ENCODE measurements at regions not wholly inside any gene's neighbourhood (a gene's known extent, or its start where the extent isn't known, plus 50 kb on each side); places are given as distances from the start of the nearest gene placed in this dataset.

GRCh38 chr7:25359471-25360059 lies 131.3 kb upstream of the NPVF start:
- Mint-ChIP-seq H3K4me1 (ENCODE audit: low read depth) (no peaks in the 10 kb centered on the region), H3K4me3 (no peak overlapping the region), H3K9me3 (no peaks in the 10 kb centered on the region), H3K36me3 (ENCODE audit: low read depth) (no peaks in the 10 kb centered on the region), H3K27me3 (no peaks in the 10 kb centered on the region), H3K27ac (no peak overlapping the region)
- intact Hi-C loops (cut with micrococcal nuclease), result no loop called here

DNA sequence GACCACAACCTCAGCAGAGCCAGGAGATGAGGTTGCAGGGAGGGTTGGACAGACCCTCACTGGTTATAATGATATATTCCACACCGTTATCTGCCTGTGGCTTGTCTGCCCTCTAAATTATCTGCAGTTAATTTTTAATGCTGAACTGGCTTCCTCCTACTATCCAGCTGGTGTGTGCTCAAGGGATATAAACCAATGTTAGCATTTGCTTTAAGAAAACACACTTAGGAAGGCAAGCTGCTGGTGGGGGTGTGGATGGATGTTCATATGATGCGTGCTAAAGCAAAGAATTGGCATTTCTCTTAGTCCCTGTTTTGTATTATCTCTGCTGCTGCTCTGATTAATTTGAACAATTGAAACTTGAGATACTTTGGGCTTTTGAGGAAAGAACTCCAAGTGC lies 132.2 kb upstream of the NPVF start:
- Mint-ChIP-seq H3K36me3 (ENCODE audit: low read depth) (no peaks in the 10 kb centered on the region), H3K4me1 (ENCODE audit: low read depth) (no peaks in the 10 kb centered on the region), H3K27ac (no peak overlapping the region), H3K4me3 (no peak overlapping the region), H3K27me3 (no peaks in the 10 kb centered on the region), H3K9me3 (no peaks in the 10 kb centered on the region)
- intact Hi-C loops (cut with micrococcal nuclease), result no loop called here

GRCh38 chr7:25361387-25361786 lies 133.1 kb upstream of the NPVF start:
- Mint-ChIP-seq H3K4me3 (no peak overlapping the region), H3K4me1 (ENCODE audit: low read depth) (no peaks in the 10 kb centered on the region), H3K27me3 (no peaks in the 10 kb centered on the region), H3K27ac (no peak overlapping the region), H3K36me3 (ENCODE audit: low read depth) (no peaks in the 10 kb centered on the region), H3K9me3 (no peaks in the 10 kb centered on the region)
- intact Hi-C loops (cut with micrococcal nuclease), result no loop called here

- H3K4me3 Mint-ChIP-seq, result no peak overlapping the region
- H3K4me1 Mint-ChIP-seq (ENCODE audit: low read depth), result no peaks in the 10 kb centered on the region
- H3K9me3 Mint-ChIP-seq, result no peaks in the 10 kb centered on the region
- no peak overlapping the region for H3K27ac Mint-ChIP-seq
- no peaks in the 10 kb centered on the region for H3K27me3 Mint-ChIP-seq
- no peaks in the 10 kb centered on the region for H3K36me3 Mint-ChIP-seq (ENCODE audit: low read depth)
- intact Hi-C loops (cut with micrococcal nuclease), result no loop called here
Measured at GRCh38 chr7:25361863-25362262, 133.6 kb upstream of the NPVF start.

DNA sequence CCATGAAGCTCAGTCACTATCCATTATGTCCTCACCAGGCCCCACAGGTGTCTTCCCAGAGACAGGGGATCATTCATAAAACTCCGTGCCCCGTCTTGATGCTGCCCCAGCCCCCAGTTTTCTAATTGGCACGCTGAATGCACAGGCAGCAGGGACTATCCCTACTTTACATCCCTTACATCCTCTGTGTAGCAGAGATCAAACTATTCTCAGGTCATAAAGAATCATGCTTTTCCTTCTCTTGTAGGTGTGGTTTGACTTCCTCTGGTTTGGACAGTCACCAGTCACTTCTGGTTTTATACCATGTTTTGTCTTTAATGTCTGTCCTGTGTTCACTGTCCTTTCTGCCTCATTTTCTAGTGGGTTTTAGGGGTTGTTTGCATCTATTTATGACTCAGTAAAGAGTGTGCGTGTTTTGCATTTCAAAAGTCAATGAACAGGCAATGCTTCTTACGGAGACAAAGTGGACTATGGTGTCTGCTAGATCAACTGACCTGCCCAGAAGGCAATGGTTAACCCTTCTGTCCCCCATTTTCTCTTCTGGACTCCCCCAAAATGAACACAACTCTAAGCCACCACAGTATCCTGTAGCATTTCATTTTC lies 140.4 kb upstream of the NPVF start:
- Mint-ChIP-seq H3K27me3 (no peaks in the 10 kb centered on the region), H3K9me3 (peaks cover 25% of the 10 kb centered on the region), H3K36me3 (ENCODE audit: low read depth) (no peaks in the 10 kb centered on the region), H3K27ac (no peak overlapping the region), H3K4me1 (ENCODE audit: low read depth) (no peaks in the 10 kb centered on the region), H3K4me3 (no peak overlapping the region)
- intact Hi-C loops (cut with micrococcal nuclease), result no loop called here

- H3K36me3 Mint-ChIP-seq (ENCODE audit: low read depth), result no peaks in the 10 kb centered on the region
- peaks cover 25% of the 10 kb centered on the region for H3K9me3 Mint-ChIP-seq
Measured at GRCh38 chr7:25369786-25370185, 141.5 kb upstream of the NPVF start.

DNA sequence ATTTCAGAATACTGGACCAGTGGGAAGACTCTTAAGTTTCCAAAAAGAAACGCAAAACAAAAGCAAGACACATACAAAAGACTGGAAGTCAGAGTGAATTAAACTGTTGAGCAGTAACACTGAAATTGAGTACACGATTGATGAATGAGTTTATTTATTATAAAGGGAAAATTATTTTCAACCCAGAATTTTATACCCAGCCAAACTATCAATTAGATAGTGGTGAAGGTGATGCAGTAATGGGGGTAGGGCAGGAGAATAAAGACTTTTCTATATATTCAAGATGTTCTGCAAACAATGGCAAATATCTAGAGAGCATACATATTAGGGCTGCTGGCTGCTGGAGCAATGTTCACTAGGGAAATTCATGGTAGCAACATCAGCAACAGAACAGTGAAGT lies 143.7 kb upstream of the NPVF start:
- no peak overlapping the region for H3K27ac Mint-ChIP-seq

More at GRCh38 chr7:25369786-25370185, 141.5 kb upstream of the NPVF start:
- Mint-ChIP-seq H3K27me3 (no peaks in the 10 kb centered on the region), H3K4me3 (no peak overlapping the region), H3K27ac (no peak overlapping the region), H3K4me1 (ENCODE audit: low read depth) (no peaks in the 10 kb centered on the region)
- intact Hi-C loops (cut with micrococcal nuclease), result no loop called here

GRCh38 chr7:25375805-25376600 lies 147.7 kb upstream of the NPVF start:
- H3K27ac Mint-ChIP-seq, result no peak overlapping the region
- H3K4me1 Mint-ChIP-seq (ENCODE audit: low read depth), result no peaks in the 10 kb centered on the region
- H3K36me3 Mint-ChIP-seq (ENCODE audit: low read depth), result no peaks in the 10 kb centered on the region
- intact Hi-C loops (cut with micrococcal nuclease), result no loop called here
- peaks cover 23% of the 10 kb centered on the region for H3K9me3 Mint-ChIP-seq
- no peak overlapping the region for H3K4me3 Mint-ChIP-seq
- H3K27me3 Mint-ChIP-seq, result peaks cover 1% of the 10 kb centered on the region

More for the DNA sequence above, 143.7 kb upstream of the NPVF start:
- Mint-ChIP-seq H3K9me3 (peaks cover 25% of the 10 kb centered on the region), H3K4me3 (no peak overlapping the region), H3K27me3 (no peaks in the 10 kb centered on the region), H3K4me1 (ENCODE audit: low read depth) (no peaks in the 10 kb centered on the region), H3K36me3 (ENCODE audit: low read depth) (no peaks in the 10 kb centered on the region)
- intact Hi-C loops (cut with micrococcal nuclease), result no loop called here

DNA sequence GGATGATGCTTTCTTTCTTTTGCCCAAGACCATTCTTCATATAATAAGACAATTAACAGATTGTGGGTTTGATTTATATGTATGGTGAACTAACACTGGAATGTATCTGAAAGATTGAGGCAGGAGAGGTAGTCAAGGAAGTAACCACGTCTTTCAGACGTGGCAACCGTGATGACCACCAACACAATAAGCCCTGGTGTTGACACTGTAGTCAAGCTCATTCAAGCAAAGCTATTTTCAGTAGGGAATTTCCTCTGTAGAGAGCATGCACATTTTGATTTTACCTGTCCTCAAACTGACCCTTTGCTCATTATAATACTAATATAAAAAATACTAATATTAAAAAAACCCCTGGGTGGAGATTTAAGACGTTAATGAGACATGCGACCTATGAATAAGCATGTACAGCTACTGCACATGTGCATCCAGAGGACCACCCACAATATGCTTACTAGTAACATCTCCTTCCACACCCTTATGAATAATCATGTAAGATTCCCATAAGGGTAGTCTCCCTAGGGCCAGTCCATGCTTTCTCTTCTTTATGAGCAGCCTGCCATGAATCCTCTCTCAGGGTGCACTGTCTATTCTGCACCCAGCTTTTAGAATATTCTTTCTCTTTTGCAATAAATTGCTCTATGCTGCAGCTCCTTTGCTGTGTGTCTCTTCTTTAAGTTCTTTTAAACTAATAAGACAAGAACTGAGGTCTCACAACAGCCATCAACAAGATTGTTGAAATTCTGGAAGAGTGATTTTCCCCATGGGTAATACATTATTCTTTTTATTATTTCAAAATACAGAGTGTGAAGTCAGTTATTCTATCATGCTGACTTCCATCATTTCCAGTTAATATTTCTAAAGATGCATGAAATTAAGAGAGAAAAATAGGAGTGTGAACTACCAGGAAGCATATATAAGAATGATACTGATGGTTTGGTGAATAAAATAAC lies 151.3 kb upstream of the NPVF start:
- no peaks in the 10 kb centered on the region for H3K9me3 Mint-ChIP-seq
- H3K27ac Mint-ChIP-seq, result no peak overlapping the region
- no peaks in the 10 kb centered on the region for H3K36me3 Mint-ChIP-seq (ENCODE audit: low read depth)
- H3K27me3 Mint-ChIP-seq, result peaks cover 8% of the 10 kb centered on the region
- H3K4me1 Mint-ChIP-seq (ENCODE audit: low read depth), result no peaks in the 10 kb centered on the region
- H3K4me3 Mint-ChIP-seq, result no peak overlapping the region
- intact Hi-C loops (cut with micrococcal nuclease), result no loop called here

GRCh38 chr7:25381818-25382589 lies 153.7 kb upstream of the NPVF start:
- Mint-ChIP-seq H3K27ac (no peak overlapping the region), H3K4me3 (no peak overlapping the region), H3K36me3 (ENCODE audit: low read depth) (no peaks in the 10 kb centered on the region), H3K9me3 (no peaks in the 10 kb centered on the region), H3K27me3 (peaks cover 8% of the 10 kb centered on the region), H3K4me1 (ENCODE audit: low read depth) (no peaks in the 10 kb centered on the region)
- intact Hi-C loops (cut with micrococcal nuclease), result no loop called here

- Mint-ChIP-seq H3K36me3 (ENCODE audit: low read depth) (no peaks in the 10 kb centered on the region), H3K4me1 (ENCODE audit: low read depth) (no peaks in the 10 kb centered on the region), H3K4me3 (no peak overlapping the region), H3K9me3 (no peaks in the 10 kb centered on the region), H3K27ac (no peak overlapping the region), H3K27me3 (peaks cover 12% of the 10 kb centered on the region)
- intact Hi-C loops (cut with micrococcal nuclease), result no loop called here
Measured at GRCh38 chr7:25382869-25383268, 154.6 kb upstream of the NPVF start.

GRCh38 chr7:25383402-25383801 lies 155.1 kb upstream of the NPVF start:
- H3K4me3 Mint-ChIP-seq, result no peak overlapping the region
- H3K4me1 Mint-ChIP-seq (ENCODE audit: low read depth), result no peaks in the 10 kb centered on the region
- no peaks in the 10 kb centered on the region for H3K9me3 Mint-ChIP-seq
- no peak overlapping the region for H3K27ac Mint-ChIP-seq
- H3K36me3 Mint-ChIP-seq (ENCODE audit: low read depth), result no peaks in the 10 kb centered on the region
- peaks cover 12% of the 10 kb centered on the region for H3K27me3 Mint-ChIP-seq
- intact Hi-C loops (cut with micrococcal nuclease), result no loop called here

DNA sequence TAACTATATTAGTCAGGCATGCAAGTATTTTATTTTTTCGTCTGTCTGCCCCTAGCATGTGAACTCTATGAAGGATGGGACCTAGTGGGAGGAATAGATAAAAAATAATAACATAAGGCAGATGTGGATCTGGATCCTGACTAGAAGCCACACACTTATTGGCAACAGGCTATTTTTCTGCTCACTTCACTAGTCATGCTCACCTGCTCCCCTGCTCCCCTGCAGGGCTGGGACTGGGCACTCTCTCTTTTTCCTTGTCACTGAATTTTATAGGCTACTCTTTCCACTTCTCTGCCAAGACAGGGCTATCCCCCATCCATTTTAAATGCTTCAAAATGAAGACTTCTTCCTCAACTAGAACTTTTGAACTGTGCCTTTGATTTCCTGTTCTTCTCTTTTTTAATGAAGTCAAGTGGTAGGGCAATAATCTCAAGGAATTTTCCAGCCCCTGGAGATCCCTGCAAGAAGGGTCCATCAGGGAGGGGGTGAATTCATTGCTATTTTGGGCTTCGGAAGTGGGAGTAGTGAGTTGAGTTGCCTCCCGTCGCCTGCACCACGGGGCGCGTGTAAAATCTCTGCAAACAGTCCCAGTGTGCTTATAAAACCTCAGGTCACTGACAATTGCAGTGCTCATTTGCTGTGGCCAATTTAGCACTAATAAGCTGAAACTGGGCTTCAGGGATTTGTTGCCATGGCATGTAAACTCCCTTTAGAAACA lies 156.7 kb upstream of the NPVF start:
- Mint-ChIP-seq H3K36me3 (ENCODE audit: low read depth) (no peaks in the 10 kb centered on the region), H3K4me1 (ENCODE audit: low read depth) (no peaks in the 10 kb centered on the region), H3K9me3 (no peaks in the 10 kb centered on the region), H3K4me3 (no peak overlapping the region), H3K27ac (no peak overlapping the region), H3K27me3 (peaks cover 15% of the 10 kb centered on the region)
- intact Hi-C loops (cut with micrococcal nuclease), result no loop called here

Data from dendritic cell treated with granulocyte-macrophage colony-stimulating factor and Interleukin-4, amounts not matched to agents 40 ng/mL and 50 ng/mL, for 4 days (primary cell).